Lung (tissue), 11 donors: ENCODE measurements at regions not wholly inside any gene's neighbourhood (a gene's known extent, or its start where the extent isn't known, plus 50 kb on each side); places are given as distances from the start of the nearest gene placed in this dataset.

Experiments
- ATAC-seq: fragments of 200-7000 bp; cut with Tn5 transposase; one replicate; pipeline ENCODE4 v1.9.1; 2020; ENCODE audit warnings: moderate number of reproducible peaks; ENCODE audit not compliant: insufficient read depth, low FRiP score
- DNase-seq, 3 donors: peaks; one replicate each; pipeline ENCODE4 v3.0.0-alpha.2; 2013 to 2017
- H3K27ac ChIP-seq, 2 donors: one replicate each; pipeline ENCODE4 v1.5.1; 2013; ENCODE audit warnings: mild to moderate bottlenecking in 2 of 2, moderate library complexity in 2 of 2, control low read depth in 1 of 2, inconsistent platforms in 1 of 2, low read depth in 1 of 2, low read length in 1 of 2
- H3K27me3 ChIP-seq, 3 donors: one replicate each; pipeline ENCODE4 v1.5.1; 2013; ENCODE audit warnings: low read length in 2 of 3; ENCODE audit not compliant: control insufficient read depth in 3 of 3, insufficient read depth in 3 of 3
- H3K36me3 ChIP-seq, 4 donors: one replicate each; pipeline ENCODE4 v1.5.1; 2013; ENCODE audit warnings: low read length in 4 of 4, mild to moderate bottlenecking in 1 of 4, moderate library complexity in 1 of 4; ENCODE audit not compliant: control insufficient read depth in 4 of 4, insufficient read depth in 4 of 4
- H3K4me1 ChIP-seq, 5 donors: one replicate each; pipeline ENCODE4 v1.5.1; 2013; ENCODE audit warnings: low read length in 5 of 5, mild to moderate bottlenecking in 2 of 5, moderate library complexity in 1 of 5; ENCODE audit not compliant: control insufficient read depth in 5 of 5, insufficient read depth in 5 of 5
- H3K4me3 ChIP-seq: one replicate; pipeline ENCODE4 v1.5.1; 2013; ENCODE audit warnings: mild to moderate bottlenecking, control low read depth, moderate library complexity
- H3K9ac ChIP-seq, 2 donors: one replicate each; pipeline ENCODE4 v1.5.1; 2013; ENCODE audit warnings: low read length in 2 of 2, control low read depth in 1 of 2; ENCODE audit not compliant: insufficient read depth in 1 of 2
- H3K9me3 ChIP-seq, 4 donors: one replicate each; pipeline ENCODE4 v1.5.1; 2013; ENCODE audit warnings: low read length in 3 of 4, mild to moderate bottlenecking in 1 of 4, moderate library complexity in 1 of 4; ENCODE audit not compliant: control insufficient read depth in 4 of 4, insufficient read depth in 3 of 4
- WGBS, 2 donors: extraction: QIAGEN DNeasy Blood & Tissue Kit; methylation state at CpG; one replicate each; pipeline ENCODE4 v1.1.7; 2013; 5-methylcytosine and 5-hydroxymethylcytosine counted together
- TF ChIP-seq, protein P1 (sequence below): IDR thresholded peaks from 2 replicates; pipeline ENCODE4 v1.5.1; 2012; ENCODE audit warnings: mild to moderate bottlenecking; ENCODE audit errors: control extremely low read depth, extremely low read depth
- donor health status: control.
- donor health status: control.
- donor health status: Bipolar disorder and iron deficiency.
- donor health status: healthy.
- donor health status: DM: yes; HTN: yes; CAD: no.

DNA sequence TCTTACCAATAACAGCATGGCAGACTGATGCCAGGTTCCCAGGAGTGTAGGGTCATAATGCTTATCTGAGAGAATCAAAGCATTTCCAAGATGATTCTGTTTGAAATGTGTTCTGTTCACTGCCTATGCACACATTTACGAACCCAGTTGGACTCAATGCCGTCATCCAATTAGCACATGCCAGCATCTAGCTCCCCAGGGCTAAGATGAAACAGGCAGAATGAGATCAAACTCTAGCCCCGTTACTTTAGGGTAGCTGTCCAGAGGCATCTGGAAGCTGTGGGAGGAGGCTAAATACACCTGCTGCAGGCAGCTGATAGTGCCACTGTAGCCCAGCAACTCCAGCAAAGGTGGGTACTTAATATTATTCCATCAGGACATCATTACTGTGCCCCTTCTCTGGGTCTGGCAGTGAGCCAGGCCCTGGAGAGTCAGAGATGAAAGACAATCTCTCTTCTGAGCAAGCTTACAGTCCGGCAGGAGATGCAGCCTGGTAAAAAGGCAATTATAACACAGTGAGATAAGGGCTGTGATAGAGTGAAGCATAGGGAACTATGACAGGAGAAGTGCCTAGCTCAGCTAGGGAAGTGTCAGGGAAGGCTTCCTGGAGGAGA lies 156.4 kb upstream of the PPP2R3A start:
- 59 to 73% methylated on average over 4 of the region's 4 CpGs for WGBS, 2 donors
- Histone ChIP-seq H3K36me3 (no peaks in the 10 kb centered on the region), H3K27ac (no peak overlapping the region), H3K9ac (no peak overlapping the region), H3K4me1 (peaks cover 0 to 2% (median 0%) of the 10 kb centered on the region in 5 donors), H3K27me3 (peaks cover 0 to 6% (median 0%) of the 10 kb centered on the region in 3 donors), H3K4me3 (no peak overlapping the region), H3K9me3 (no peaks in the 10 kb centered on the region)
- DNase-seq: no peak
- TF ChIP-seq, protein P1, sequence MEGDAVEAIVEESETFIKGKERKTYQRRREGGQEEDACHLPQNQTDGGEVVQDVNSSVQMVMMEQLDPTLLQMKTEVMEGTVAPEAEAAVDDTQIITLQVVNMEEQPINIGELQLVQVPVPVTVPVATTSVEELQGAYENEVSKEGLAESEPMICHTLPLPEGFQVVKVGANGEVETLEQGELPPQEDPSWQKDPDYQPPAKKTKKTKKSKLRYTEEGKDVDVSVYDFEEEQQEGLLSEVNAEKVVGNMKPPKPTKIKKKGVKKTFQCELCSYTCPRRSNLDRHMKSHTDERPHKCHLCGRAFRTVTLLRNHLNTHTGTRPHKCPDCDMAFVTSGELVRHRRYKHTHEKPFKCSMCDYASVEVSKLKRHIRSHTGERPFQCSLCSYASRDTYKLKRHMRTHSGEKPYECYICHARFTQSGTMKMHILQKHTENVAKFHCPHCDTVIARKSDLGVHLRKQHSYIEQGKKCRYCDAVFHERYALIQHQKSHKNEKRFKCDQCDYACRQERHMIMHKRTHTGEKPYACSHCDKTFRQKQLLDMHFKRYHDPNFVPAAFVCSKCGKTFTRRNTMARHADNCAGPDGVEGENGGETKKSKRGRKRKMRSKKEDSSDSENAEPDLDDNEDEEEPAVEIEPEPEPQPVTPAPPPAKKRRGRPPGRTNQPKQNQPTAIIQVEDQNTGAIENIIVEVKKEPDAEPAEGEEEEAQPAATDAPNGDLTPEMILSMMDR: no peak
- no peak for ATAC-seq

DNA sequence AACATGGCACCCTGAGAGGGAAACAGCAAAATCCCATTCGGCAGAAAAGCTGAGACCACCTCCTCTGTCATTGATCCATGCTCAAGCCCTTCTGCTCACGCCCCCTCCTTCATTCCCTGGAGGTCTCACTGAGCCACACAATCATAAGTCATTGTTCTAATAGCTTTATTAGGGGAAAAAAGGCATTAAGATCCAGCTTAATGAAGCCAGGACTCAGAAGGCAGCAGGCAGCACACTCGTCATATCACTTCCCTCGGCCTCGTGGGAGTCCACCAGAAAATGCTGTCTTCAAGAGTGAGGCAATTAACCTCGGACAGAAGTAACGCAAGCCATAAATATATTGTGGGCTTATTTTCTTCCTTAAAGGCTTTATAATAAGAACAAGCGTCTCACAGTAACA lies 153.9 kb upstream of the PPP2R3A start:
- H3K36me3 ChIP-seq: no peaks in the 10 kb centered on the region
- H3K4me3 ChIP-seq: no peak overlapping the region
- TF ChIP-seq, protein P1: no peak
- 82 to 85% methylated on average over 8 of the region's 8 CpGs for WGBS, 2 donors
- no peaks in the 10 kb centered on the region for H3K9me3 ChIP-seq
- no peak overlapping the region for H3K27ac ChIP-seq
- peaks cover 0 to 2% (median 0%) of the 10 kb centered on the region in 5 donors for H3K4me1 ChIP-seq
- DNase-seq (no peak), ATAC-seq (no peak)
- no peak overlapping the region for H3K9ac ChIP-seq
- peaks cover 0 to 6% (median 0%) of the 10 kb centered on the region in 3 donors for H3K27me3 ChIP-seq

DNA sequence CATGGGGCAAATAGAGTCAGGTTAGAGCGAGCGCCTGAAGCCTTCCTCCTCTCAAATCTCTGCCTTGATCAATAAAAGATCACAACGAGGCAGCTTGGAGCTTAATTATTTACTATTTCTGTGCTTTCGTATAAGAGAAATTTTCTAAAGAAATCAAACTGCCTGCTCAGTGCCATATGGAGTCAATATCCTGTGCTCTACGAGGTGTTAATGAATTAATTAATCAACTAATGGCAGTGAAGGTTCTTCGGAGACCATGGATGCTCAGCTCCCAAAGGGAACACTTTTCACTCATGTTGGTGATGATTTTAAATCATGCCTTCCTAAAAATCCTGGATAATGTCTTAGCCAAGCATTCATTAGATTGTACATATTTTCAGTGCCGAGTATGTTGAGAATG lies 153.5 kb upstream of the PPP2R3A start:
- H3K4me3 ChIP-seq: no peak overlapping the region
- TF ChIP-seq, protein P1: no peak
- peaks cover 0 to 2% (median 0%) of the 10 kb centered on the region in 5 donors for H3K4me1 ChIP-seq
- no peak overlapping the region for H3K9ac ChIP-seq
- H3K27ac ChIP-seq: no peak overlapping the region
- H3K27me3 ChIP-seq: peaks cover 0 to 6% (median 0%) of the 10 kb centered on the region in 3 donors
- whole genome bisulfite sequencing, 2 donors: 77 to 83% methylated on average over 7 of the region's 7 CpGs
- no peaks in the 10 kb centered on the region for H3K36me3 ChIP-seq
- DNase-seq (no peak), ATAC-seq (no peak)
- no peaks in the 10 kb centered on the region for H3K9me3 ChIP-seq

DNA sequence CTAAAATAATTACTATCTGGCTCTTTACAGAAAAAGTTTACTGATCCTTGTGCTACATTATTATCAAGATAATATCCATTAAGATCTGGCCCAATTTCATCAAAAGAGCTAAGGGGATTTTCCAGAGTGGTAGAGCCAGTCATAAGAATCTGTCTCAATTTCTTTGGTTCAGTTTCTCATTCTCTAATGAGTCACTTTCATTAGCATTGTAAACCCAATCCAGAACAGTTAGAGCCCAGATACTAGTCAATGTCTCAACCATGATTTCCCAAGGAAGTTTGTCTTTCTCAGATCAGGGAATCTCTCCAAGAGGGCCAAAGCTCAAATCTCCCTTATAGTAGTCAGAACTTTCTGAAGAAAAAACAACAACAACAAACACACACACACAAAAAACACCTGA lies 131.1 kb upstream of the PPP2R3A start:
- Histone ChIP-seq H3K4me3 (no peak overlapping the region), H3K9me3 (peaks cover 0 to 4% (median 0%) of the 10 kb centered on the region in 4 donors), H3K4me1 (no peaks in the 10 kb centered on the region), H3K27ac (no peak overlapping the region), H3K36me3 (no peaks in the 10 kb centered on the region), H3K27me3 (no peaks in the 10 kb centered on the region), H3K9ac (no peak overlapping the region)
- no peak for DNase-seq
- TF ChIP-seq, protein P1: no peak
- ATAC-seq: no peak
